Effector CD4-positive, alpha-beta T cell (primary cell): ENCODE measurements at regions not wholly inside any gene's neighbourhood (a gene's known extent, or its start where the extent isn't known, plus 50 kb on each side); places are given as distances from the start of the nearest gene placed in this dataset.
"Not testable (repeated sequence)": the region's sequence is repeated elsewhere in the genome, so short reads cannot be mapped to it uniquely, and the experiment has no call there.

ENCODE experiments used
- DNase-seq: peaks from one replicate; pipeline ENCODE4 v3.0.0-alpha.2; 2020

DNA sequence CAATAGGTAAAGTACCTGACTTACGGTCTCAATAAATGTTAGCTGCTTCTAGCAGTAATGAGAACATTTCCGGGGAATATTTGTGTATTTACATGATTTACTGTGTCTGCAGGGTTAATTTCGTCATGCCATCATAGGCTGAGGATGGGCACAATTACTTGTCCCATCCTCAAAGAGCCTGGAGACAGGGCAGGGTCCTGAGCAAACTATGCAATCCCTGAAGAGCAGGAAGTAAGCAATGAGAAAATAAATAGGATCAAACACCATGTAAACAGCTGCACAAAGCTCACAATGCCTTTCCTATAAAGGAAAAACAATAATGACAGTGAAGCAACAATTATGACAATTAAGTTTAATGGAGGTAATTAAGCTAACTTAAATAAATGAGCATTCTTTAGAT, 114.6 kb upstream of the FOXQ1 start:
- no peak for DNase-seq

GRCh38 chr6:1191141-1191630, 120.7 kb upstream of the FOXQ1 start:
- no peak for DNase-seq

- DNase-seq, result no peak
These were observed 121.5 kb upstream of the FOXQ1 start for GRCh38 chr6:1190366-1190765.

- DNase-seq, result no peak
These were observed 123.7 kb upstream of the FOXQ1 start for GRCh38 chr6:1188199-1188598.

DNA sequence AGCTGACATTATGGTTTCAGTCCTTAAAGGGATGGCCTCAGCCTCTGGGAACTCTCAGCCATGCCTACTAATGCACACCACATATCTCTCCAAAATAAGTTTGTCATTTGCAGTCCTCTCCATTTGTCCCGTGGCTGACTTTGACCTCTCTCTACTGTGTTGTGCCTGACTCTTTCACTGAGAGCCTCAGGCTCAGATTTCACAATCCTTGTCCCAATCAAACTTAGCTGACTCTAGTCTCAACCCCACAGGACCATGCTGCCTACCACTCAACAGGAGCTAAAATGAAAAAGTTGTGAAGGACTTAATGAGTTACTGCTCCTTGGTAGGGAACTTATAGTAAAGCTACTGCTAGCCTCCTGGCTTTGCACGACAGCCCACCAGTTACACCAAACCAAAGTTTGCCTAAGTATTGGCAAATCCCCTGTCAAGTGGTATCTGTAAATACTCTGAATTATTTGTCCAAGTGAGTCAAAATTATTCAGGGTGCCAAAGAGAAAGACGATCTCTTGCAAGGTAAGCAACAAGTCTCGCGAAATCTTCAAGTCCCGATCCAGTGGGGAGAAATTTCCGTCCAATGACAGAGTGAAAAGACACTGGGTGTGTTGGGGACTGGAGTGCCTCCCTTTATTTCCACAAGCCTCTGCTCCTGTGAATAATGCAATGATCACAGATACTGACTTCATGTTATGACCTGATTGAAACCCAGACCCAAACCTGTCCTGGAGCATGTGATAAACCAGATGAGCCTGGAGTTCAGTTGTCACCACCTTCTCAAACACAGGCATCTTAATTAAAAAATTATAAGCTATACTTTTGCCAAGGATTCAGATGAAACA, 124.4 kb upstream of the FOXQ1 start:
- DNase-seq, result no peak

- DNase-seq, result no peak
These were observed 127.6 kb upstream of the FOXQ1 start for GRCh38 chr6:1184318-1184717.

GRCh38 chr6:1182722-1183521, 129.0 kb upstream of the FOXQ1 start:
- no peak for DNase-seq

GRCh38 chr6:1181939-1182605, 129.8 kb upstream of the FOXQ1 start:
- no peak for DNase-seq

GRCh38 chr6:1179571-1180459, 132.1 kb upstream of the FOXQ1 start:
- no peak for DNase-seq

DNA sequence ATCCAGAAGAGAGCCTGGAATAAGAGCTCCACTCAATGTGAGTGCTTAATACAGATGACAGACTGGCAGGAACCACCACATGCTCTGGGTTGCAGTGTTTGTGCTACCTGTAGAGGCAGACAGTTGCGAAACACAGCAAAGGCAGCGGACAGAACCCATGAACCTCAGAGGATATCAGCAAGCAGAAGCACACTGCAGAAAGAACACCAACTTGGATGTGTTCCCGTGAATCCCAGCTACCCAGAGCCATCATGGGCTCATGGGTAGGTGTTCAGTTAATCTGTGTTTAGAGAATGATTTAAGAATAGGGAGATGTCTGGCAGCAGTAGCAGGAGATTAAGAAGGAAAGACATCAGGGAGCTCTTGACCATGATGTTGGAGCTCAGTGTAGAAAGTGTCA, 133.3 kb upstream of the FOXQ1 start:
- DNase-seq, result no peak

GRCh38 chr6:1176567-1176966, 135.3 kb upstream of the FOXQ1 start:
- DNase-seq, result no peak

DNA sequence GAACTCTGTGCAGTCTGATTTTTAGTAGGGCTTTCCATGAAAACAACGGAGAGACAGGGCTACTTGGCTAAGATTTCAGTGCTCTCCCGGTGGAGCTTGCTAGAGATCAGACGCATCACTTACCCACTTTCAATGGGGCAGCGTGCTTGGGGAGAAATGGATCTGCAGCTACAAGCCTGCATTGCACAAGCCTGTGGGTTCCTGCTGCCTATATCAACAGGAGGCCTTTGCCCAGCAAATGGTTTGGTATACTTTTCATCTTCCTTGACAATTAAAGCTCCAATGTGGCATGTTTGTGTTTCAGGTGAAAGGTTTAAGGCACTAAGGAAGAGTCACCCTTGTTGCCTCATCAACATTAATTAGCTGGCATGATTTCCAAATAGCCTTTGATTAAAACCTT, 136.0 kb upstream of the FOXQ1 start:
- no peak for DNase-seq

- no peak for DNase-seq
These were observed 141.1 kb upstream of the FOXQ1 start for GRCh38 chr6:1170794-1171193.

DNA sequence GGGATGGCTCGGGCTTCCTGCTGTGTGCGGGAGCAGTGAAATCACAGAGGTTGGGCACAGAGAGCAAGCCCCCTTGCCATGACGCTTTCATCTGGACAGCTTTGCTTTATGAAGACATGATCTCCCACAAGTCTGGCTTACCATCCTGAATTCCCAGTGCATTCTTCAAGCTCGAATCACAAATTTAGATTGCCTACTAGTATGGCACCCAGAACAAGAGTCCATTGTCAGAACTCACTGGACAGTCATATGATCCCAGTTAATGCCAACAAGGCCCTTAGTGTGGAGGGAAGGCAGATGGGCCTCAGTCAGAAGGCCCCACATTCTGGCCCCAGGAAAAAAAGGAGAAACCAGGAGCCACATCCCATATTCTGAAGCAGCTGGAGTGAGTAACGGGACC, 147.3 kb upstream of the FOXQ1 start:
- no peak for DNase-seq

- no peak for DNase-seq
These were observed 148.4 kb upstream of the FOXQ1 start for GRCh38 chr6:1163501-1163900.

- no peak for DNase-seq
These were observed 149.3 kb upstream of the FOXQ1 start for GRCh38 chr6:1162367-1163275.

- DNase-seq, result not testable (repeated sequence)
These were observed 155.5 kb upstream of the FOXQ1 start for GRCh38 chr6:1156411-1156810.

DNA sequence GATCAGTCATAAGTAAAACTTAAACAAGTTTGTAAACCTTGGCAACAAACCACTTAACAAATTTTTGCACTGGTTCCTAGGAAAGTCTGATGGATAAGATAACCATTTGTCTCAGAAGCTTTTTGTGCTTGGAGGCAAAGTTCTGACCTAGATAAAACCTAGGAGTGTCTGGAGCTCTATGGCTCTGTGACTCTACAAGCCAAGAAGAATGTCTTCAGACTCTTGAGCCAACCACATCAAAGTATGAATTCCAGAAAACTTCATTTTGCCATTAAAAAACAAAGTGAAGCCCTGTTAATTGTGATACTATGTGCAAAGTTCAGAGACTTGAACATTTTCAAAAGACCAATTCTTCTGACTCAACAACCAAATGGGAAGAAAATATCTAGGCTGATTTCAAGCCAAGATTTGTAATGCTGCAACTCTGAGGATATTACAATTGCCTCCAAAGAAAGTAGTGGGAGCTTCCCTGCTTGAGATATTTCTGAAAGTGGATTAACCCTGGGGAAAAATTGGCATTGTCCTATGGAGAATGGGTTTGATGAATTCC, 158.1 kb upstream of the FOXQ1 start:
- DNase-seq, result no peak

DNA sequence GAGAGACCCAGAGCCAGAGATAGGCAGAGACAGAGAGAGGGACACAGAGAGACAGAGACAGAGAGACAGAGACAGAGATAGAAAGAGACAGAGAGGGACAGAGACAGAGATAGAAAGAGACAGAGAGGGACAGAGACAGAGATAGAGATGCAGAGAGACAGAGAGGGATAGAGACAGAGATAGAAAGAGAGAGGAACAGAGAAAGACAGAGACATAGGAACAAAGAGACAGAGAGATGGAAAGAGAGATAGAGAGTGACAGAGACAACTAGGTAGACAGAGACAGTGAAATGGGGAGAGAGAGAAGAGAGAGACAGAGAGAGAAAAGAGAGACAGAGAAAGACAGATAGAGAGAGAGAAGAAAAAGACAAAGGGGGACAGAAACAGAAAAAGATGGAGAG, 165.4 kb upstream of the FOXQ1 start:
- DNase-seq, result no peak

DNA sequence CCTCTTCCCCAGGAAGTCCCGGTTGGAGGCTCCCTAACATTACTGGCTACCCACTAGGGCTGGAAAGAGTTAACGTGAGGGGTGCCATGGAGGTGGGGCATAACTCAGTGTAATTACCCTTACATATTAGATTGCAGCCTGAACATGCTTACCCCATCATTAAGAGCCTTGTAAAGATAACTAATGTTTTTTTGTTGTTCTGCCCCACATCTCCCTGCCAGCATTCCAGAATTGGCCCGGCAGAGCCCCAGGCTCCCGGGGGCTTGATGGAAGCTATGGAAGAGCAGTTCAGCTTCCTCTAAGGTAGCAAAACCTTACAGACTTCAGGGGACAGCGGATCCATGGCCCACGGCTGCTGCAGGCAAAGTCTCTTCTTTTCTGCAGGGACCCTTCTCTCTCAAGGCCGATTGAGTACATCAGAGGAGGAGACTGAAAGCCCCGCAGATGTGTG, 166.1 kb upstream of the FOXQ1 start:
- no peak for DNase-seq
